Lower lobe of right lung (tissue), 2 donors: ENCODE measurements at regions not wholly inside any gene's neighbourhood (a gene's known extent, or its start where the extent isn't known, plus 50 kb on each side); places are given as distances from the start of the nearest gene placed in this dataset.

Experiments
- ATAC-seq, 2 donors: fragments of 200-7000 bp; cut with Tn5 transposase; one replicate each; pipeline ENCODE4 v1.9.1; 2020 to 2022; ENCODE audit warnings: mild to moderate bottlenecking in 2 of 2, moderate library complexity in 2 of 2
- DNase-seq: peaks from one replicate; pipeline ENCODE4 v3.0.0-alpha.2; 2020
- H3K27ac ChIP-seq: fragments of 200-600 bp; one replicate; pipeline ENCODE4 v1.8.0; 2022
- H3K27me3 ChIP-seq: fragments of 200-600 bp; one replicate; pipeline ENCODE4 v1.8.0; 2022; ENCODE audit warnings: low read depth
- H3K36me3 ChIP-seq: fragments of 200-600 bp; one replicate; pipeline ENCODE4 v1.8.0; 2022; ENCODE audit warnings: mild to moderate bottlenecking
- H3K4me1 ChIP-seq: fragments of 200-600 bp; one replicate; pipeline ENCODE4 v1.8.0; 2022
- H3K4me3 ChIP-seq: fragments of 200-600 bp; one replicate; pipeline ENCODE4 v1.8.0; 2022; ENCODE audit warnings: mild to moderate bottlenecking
- H3K9me3 ChIP-seq: fragments of 200-600 bp; one replicate; pipeline ENCODE4 v1.8.0; 2022
- intact Hi-C: fragments of 100-400 bp; cut with DNase I; formaldehyde crosslinking; loops from one replicate; pipeline ENCODE4 v1.11.0; 2022
- TF ChIP-seq, protein P1 (sequence below): fragments of 200-600 bp; IDR thresholded peaks from one replicate; pipeline ENCODE4 v1.8.0; 2022; ENCODE audit warnings: antibody characterized with exemption, mild to moderate bottlenecking
- donor health status: DM: no; HTN: yes; CAD: no; lungs with severe emphysema.

DNA sequence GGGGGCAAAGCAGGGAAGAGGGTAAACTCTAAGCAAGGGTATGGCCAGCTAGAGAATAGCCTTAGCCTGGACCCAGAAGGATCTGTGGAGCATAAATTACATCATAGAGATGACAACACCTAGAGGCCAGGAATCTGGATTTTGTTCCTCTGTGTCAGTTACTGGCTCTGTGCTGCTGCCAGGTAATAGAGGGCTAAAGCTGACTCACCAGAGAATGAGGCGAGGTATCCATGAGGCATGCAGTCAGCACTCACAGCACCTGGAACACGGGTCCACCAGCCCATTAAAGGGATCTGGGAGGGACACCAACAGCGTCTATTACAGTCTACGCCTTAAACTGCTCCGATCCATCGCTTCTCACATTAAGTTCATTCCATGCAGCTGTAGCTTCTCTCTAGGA, 74.9 kb upstream of the CMKLR1 start:
- DNase-seq, result no peak
- TF ChIP-seq, protein P1, sequence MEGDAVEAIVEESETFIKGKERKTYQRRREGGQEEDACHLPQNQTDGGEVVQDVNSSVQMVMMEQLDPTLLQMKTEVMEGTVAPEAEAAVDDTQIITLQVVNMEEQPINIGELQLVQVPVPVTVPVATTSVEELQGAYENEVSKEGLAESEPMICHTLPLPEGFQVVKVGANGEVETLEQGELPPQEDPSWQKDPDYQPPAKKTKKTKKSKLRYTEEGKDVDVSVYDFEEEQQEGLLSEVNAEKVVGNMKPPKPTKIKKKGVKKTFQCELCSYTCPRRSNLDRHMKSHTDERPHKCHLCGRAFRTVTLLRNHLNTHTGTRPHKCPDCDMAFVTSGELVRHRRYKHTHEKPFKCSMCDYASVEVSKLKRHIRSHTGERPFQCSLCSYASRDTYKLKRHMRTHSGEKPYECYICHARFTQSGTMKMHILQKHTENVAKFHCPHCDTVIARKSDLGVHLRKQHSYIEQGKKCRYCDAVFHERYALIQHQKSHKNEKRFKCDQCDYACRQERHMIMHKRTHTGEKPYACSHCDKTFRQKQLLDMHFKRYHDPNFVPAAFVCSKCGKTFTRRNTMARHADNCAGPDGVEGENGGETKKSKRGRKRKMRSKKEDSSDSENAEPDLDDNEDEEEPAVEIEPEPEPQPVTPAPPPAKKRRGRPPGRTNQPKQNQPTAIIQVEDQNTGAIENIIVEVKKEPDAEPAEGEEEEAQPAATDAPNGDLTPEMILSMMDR, result no peak
- Histone ChIP-seq H3K27me3 (no peaks in the 10 kb centered on the region), H3K4me3 (no peak overlapping the region), H3K9me3 (no peaks in the 10 kb centered on the region), H3K4me1 (no peaks in the 10 kb centered on the region), H3K27ac (no peak overlapping the region), H3K36me3 (no peaks in the 10 kb centered on the region)
- intact Hi-C loops, result no loop called here
- ATAC-seq, result no peak

DNA sequence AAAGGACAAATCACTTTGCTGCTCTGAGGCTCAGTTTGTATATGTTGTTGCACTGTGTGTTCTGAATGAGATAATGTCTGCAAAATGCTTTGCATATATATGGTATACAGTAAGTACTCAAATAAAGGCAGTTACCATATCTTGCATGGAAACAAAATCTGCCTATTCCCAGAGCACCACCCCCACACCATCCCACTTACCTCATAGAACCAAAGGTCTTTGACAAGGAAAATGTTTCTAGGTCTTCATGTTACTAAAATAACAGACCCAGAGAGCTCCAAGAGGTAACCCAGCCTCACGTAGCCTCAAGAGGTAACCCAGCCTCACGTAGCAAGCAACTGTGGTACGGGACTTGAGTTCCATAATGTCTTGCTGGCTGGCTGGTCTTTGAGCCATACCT, 71.6 kb upstream of the CMKLR1 start:
- TF ChIP-seq, protein P1, result no peak
- intact Hi-C loops, result no loop called here
- no peaks in the 10 kb centered on the region for H3K27me3 ChIP-seq
- DNase-seq (no peak), ATAC-seq (no peak)
- no peak overlapping the region for H3K4me3 ChIP-seq
- no peaks in the 10 kb centered on the region for H3K9me3 ChIP-seq
- no peaks in the 10 kb centered on the region for H3K4me1 ChIP-seq
- H3K36me3 ChIP-seq, result no peaks in the 10 kb centered on the region
- H3K27ac ChIP-seq, result no peak overlapping the region

GRCh38 chr12:108409481-108409880, 70.4 kb upstream of the CMKLR1 start:
- intact Hi-C loops, result no loop called here
- Histone ChIP-seq H3K4me3 (no peak overlapping the region), H3K27me3 (no peaks in the 10 kb centered on the region), H3K9me3 (no peaks in the 10 kb centered on the region), H3K27ac (no peak overlapping the region), H3K4me1 (no peaks in the 10 kb centered on the region), H3K36me3 (no peaks in the 10 kb centered on the region)
- DNase-seq (no peak), ATAC-seq (no peak)
- TF ChIP-seq, protein P1, result no peak

- H3K27me3 ChIP-seq, result no peaks in the 10 kb centered on the region
- no peaks in the 10 kb centered on the region for H3K9me3 ChIP-seq
- ATAC-seq (no peak), DNase-seq (no peak)
- intact Hi-C loops, result no loop called here
- H3K36me3 ChIP-seq, result no peaks in the 10 kb centered on the region
- no peak overlapping the region for H3K27ac ChIP-seq
- H3K4me3 ChIP-seq, result no peak overlapping the region
- no peaks in the 10 kb centered on the region for H3K4me1 ChIP-seq
- TF ChIP-seq, protein P1, result no peak
These were observed 64.8 kb upstream of the CMKLR1 start for GRCh38 chr12:108403952-108404351.

GRCh38 chr12:108401964-108402363, 62.9 kb upstream of the CMKLR1 start:
- ATAC-seq (no peak), DNase-seq (no peak)
- Histone ChIP-seq H3K9me3 (no peaks in the 10 kb centered on the region), H3K27ac (no peak overlapping the region), H3K4me1 (no peaks in the 10 kb centered on the region), H3K4me3 (no peak overlapping the region), H3K36me3 (no peaks in the 10 kb centered on the region), H3K27me3 (no peaks in the 10 kb centered on the region)
- TF ChIP-seq, protein P1, result no peak
- intact Hi-C loops, result no loop called here

DNA sequence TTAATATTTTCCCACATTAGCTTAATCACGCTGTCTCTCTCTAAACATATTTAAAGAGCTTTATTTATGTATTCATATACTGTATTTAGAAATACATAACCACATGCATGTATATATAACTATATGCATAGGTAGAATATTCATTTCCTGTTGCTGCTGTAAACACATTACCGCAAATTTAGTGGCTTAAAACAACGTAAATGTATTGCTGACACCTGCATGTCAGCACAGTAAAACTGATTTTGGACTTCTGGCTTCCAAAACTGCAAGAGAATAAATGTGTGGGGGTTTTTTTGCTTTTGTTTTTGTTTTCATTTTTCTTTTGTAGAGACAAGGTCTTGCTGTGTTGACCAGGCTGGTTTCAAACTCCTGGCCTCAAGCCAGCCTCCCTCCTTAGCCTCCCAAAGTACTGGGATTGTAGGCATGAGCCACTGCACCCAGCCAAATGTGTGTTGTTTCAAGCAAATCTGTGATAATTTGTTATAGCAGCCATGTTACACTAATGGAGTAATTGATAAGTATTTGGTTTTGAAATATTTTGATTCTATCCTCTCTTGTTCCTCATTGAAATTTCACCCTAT, 61.9 kb upstream of the CMKLR1 start:
- no peak for ATAC-seq
- Histone ChIP-seq H3K27ac (no peak overlapping the region), H3K27me3 (no peaks in the 10 kb centered on the region), H3K4me3 (no peak overlapping the region), H3K4me1 (no peaks in the 10 kb centered on the region), H3K9me3 (no peaks in the 10 kb centered on the region), H3K36me3 (no peaks in the 10 kb centered on the region)
- no peak for DNase-seq
- intact Hi-C loops, result no loop called here
- TF ChIP-seq, protein P1, result no peak
